CD4-positive, alpha-beta T cell treated with Interleukin-6 at 100 ng/mL for 8 hours (primary cell): ENCODE measurements at regions not wholly inside any gene's neighbourhood (a gene's known extent, or its start where the extent isn't known, plus 50 kb on each side); places are given as distances from the start of the nearest gene placed in this dataset.

Source experiments
- DNase-seq: peaks from one replicate; pipeline ENCODE4 v3.0.0-alpha.2; 2020; ENCODE audit warnings: mixed read lengths, low spot score

DNA sequence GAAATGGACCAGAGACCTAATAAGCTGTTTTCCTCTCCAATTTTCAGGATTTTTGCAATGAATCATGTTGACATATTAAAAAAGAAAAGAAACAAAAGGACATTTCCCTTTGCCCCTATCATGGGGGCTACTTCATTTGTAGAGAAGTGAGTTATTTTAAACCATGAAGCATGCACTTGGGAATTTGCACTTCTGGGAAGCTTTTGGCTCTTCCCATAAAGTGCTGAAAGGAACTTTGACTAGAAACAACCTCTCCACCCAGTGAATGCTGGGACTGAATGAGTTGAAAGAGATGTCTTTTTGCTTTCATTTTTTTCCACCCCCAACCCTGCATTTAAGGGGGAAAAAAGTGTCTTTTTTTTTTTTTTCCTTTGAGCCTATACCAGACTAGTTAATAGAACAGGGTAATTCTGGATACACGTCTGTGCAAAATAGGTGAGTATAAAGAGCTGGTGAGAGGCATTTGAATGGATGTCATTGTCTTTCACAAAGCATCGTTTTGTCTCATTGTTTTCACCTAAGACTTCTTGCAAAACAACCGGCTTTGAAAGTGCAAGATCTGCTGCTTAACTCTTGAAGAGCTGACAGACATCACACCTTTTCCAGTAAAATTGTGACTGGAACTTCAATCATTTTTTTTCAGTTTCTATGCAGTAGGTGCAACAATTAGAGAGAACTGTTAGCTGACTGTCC, 138.7 kb upstream of the BACH2 start:
- DNase-seq = no peak

DNA sequence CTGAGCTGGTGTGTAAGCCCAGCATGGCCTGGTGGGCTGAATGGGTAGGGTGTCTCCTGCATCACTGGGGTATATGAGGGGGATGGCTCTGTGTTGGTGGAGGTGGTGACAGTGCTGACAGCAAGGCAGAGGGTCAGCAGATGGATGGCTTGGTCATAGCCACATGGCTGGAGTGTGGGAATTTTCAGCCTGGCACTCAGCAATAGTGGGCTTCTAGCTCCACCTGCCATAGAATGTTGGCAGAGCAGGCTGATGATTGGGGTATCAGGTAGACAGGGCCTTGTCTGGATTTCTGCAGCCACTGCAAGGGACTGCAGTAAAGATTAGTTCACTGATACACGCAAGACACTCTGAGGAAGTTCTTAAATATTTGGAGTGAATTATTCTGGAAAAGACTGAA, 137.5 kb upstream of the BACH2 start:
- DNase-seq = no peak

DNA sequence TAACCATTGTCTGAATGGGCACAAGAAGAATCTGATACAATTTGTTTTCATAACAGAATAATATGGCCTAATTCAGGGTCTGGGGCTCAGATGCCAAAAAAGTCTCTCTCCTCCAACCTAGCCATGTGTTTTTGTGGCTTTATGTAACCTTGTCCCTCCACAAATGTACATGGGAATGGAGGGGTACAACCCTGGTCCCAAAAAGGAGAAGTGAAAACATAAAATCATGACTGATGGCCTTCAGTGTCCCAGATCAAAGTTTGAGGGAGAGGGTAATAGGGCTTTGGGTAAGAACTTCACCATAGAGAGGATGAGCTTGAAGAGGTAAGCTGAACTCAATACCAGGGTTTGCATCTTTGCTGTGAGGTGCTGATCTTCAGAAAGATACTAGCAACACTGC, 136.3 kb upstream of the BACH2 start:
- no peak for DNase-seq

DNA sequence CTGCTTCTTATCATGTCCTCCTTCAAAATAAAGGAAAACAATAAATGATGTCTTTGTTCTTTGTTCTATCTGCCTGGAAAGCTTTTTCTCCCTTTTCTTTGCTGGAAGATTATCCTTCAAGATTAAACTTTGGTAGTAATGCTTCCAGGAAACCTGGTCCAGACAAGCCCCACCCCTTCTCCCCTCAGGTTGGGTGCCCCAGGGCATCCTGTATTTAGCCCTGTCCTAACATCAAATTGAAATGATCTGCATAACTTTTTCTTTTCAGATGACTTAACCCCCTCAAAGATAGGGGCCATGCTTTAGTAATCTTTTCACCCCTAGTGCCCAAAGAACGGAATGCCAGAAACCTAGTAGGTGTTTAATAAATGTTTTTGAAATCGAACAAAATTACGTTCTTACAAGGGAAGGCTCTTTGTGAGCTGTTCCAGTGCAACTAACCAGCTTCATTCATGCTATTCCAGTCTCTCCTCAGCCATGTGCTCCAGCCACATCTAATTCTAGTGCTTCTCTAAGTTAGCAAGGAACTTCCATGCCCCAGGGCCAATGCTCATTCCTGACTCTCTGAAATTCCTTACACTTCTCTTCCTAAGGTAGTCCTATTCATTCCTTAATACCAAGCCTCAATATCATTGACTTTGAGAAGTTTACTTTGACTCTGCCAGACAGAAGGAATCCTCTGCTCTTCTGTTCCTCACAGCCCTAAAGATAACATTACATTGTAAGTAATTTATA, 135.6 kb upstream of the BACH2 start:
- no peak for DNase-seq

DNA sequence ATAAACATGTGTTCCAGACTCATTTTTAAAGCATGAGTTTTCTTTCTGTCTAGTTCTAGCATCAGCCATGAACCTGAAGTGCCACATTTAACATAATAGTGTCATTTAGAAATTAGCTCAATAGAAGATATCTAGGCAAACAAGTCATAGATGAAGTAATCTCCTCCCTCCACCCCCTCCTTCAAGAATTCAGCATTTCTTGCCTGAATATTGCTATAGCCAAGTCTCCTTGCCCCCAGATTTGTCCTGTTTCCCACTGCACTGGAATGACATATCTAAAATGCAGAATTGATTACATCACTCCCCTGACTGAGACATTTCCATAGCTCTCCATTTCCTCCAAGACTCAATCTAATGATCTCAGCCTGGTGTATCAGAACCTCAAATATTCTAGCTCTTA, 134.9 kb upstream of the BACH2 start:
- no peak for DNase-seq

DNA sequence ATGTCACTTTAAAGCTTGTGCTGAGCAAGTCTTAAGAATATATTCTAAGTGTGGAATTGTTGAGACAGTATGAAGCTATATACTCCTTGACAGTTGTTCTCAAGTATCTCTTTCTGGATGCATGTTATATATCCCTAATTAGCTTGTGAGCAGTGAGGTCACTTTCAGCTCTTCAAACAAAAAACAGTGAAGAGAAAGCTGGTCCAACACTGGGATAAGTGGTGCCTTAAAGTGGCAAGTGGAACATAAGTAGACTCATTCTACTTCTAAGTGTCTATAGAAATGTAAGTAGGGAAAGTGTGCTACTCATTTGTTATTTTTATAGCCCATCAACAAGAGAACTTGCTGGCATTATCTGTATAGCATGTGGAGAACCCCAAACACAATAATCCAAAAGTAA, 133.1 kb upstream of the BACH2 start:
- DNase-seq = no peak

DNA sequence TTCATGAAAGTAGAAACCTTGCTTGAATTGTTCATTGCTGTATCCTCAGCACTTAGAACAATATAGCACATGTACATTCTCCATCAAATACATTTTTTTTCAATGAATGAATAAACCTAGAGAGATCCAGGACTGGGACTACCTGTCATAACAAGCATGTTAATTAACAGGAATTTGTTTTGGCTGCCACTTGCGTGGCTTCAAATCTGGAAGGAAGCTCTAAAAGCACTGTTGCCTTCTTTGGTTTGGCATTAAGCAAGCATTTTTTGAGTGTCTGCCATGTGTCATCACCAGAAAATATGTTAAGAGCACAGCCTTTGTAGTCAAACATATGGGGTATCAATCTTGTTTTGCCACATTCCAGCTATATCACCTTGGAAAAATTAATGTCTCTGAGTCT, 131.9 kb upstream of the BACH2 start:
- DNase-seq = no peak

DNA sequence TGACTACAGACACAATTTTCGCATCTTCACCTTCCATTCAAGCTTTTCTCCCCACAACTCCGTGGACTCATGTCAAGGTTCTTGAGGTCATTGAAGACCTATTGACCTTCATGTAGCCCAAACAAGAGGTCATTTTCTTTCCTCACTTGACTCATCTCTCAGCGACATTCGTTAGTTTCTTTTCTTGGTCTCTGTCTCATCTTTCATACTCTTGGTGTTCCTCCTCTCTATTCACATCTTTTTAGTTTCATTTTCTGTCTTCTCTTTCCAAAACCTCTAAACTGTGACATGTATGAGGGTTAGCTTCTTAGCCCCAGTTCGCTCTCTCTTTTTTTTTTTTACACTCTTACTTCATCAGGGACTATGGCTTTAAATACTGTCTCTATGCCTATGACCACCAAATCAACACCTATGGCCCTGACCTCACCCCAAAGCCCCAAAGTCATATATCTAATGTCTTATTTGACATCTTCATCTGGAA, 128.6 kb upstream of the BACH2 start:
- peak; percentile 19 for DNase-seq

DNA sequence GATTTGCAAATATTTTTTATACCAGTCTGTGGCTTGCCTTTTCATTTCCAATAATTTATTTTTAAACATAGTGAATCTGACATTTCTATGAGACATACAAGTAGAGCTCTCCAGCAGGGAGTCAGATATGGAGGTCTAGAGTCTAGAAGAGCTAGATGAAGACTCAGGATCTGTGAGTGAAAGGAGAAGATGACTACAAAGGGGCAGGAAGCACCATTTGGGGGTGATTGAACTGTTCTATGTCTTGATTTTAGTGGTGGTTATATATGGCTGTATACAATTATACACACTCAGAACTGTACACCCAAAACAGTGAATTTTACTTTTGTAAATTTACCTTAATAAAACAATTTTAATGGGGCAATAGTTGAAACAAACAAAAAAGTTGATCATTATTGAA, 127.9 kb upstream of the BACH2 start:
- no peak for DNase-seq

DNA sequence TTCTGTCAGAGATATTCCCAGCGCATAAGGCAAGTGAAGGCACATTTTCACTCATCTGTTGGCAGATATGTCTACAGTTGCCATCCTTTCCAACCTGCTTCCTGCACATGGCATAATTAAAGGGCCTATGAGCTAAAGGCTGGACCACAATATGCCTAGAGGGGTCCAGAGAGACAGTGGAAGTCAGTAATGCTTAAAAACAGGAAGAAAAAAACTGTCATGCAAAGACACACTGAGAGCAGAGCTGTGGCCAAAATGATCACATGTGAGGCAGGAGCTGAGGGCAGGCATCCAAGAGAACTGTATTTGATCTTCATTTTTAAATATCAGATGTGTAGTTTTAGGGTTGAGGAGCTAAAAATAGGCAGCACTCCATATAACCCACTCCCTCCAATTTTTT, 125.0 kb upstream of the BACH2 start:
- no peak for DNase-seq

DNA sequence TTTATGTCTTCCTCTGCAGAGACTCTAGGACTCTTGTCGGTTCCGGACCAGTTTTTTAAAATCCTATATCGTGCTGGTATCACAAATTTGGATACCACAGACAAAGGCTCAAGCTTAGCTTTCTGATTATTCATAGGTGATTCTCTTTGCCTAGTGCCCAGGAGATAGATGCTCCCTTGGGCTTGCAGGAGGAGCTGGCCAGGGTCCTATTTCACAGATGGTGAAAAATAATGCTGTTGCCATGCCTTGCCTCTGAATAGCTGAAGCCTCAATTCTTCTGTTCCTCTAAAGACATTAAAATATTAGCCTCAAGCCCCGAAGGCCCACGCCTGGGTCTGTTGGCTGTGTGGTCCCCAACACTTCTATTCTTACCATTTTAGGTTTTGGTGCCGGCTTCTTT, 123.9 kb upstream of the BACH2 start:
- no peak for DNase-seq

DNA sequence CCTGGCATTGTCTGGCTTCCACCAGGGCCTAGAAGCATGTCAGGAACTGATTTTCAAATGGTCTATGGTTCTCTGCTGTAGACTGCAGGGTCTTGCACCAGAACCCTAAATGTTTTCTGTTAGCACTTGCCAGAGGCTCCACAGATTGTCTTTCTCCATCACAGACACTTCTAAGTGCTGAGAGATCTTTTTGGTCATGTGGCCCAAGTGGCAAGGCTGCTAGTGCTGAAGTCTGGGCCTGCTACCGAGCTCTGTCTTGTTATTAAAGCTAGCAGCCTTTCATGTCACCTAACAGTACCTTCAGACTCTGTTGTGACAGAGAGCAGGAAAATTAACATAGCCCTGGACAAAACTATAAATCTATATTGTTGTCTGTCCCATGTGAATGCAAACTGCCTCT, 120.7 kb upstream of the BACH2 start:
- DNase-seq = no peak

DNA sequence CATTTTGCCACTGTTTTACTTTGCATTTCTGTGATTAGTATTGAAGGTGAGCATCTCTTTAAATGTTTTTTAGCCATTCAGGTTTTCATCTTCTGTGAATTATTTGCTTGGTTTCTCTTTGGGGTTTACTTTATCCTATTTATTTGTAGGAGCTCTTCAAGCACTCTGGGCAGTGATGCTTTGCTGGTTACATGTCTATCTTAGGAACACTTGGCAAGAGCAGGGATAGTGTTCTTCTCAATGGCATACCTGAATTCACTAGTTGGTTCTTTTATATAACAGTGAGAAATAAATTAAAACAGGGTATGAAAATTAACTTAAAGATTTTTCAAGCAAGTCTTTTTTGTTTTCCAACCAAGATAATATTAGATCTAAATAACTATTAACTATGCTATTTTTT, 119.7 kb upstream of the BACH2 start:
- DNase-seq = no peak

DNA sequence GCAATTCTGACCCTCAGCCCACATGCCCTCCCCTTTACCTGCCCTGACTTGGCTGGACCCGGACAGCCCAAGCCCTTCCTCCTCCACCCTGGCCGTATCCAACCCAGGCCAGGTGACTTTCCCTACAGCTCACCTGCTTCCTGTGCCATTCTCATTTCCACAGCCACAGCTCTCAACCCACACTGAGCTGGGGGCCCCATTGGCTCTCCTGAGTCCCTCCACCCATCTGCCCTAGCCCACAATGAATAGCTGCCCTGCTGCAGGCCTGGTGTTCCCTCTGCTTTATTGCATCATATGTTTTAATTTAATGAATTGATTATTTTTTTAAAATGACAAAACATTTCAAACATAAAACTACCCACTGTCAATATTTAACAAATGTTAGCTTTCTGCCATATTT, 118.5 kb upstream of the BACH2 start:
- no peak for DNase-seq

DNA sequence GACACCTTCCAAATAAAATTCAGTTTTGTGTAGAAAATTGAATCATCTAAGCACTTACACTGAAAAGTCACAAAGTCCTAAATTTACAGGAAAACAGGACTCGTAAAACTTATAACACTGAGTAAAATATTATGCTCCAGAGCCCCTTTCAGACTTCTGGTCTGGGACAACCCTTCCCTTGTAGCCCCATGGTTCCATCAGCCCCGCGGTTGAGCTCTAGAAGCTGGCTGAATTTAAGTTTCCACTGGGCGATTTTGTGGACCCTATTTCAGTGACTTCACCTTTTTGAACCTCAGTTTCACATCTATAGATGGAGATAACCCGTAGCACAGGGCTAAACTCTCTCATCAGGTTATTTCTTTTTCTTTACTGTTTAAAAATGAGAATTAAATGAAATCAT, 117.7 kb upstream of the BACH2 start:
- no peak for DNase-seq

DNA sequence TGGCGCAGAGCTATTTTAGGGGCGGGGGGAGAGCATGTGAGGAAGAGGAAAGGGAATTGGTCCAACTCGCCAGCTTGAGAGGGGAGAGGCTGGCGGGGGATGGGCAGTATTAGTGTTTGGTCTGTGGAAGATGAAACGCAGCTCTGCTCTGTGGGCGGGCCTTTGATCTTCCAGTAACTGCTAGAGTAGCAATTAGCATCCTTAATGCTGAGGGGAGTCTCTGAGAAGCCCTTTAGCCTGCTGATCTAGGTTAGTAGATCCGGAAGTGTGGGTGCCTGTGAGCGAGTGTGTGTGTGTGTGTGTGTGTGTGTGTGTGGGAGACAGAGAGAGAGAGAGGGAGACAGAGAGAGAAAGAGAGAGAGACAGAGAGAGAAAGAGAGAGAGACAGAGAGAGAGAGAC, 117.2 kb upstream of the BACH2 start:
- peak; percentile 84 for DNase-seq

DNA sequence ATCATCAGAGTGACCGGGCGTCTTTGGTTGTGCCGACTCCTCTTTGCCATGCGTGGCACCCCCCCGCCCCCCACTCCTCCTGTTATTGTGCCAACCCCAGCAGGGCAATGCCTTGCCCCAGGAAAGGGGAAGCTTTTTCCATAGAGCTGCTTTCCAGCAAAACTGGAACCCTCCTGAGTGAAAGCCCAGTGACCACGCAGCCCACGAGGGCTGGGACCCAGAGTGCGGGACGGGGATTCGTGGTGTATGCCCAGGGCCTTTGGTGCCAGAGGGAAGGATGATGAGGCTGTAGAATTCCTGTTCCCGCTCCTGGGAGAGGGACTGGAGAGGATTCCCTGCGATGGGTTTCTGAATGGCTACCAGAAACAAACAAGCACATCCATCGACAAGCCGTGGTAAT, 116.8 kb upstream of the BACH2 start:
- no peak for DNase-seq

DNA sequence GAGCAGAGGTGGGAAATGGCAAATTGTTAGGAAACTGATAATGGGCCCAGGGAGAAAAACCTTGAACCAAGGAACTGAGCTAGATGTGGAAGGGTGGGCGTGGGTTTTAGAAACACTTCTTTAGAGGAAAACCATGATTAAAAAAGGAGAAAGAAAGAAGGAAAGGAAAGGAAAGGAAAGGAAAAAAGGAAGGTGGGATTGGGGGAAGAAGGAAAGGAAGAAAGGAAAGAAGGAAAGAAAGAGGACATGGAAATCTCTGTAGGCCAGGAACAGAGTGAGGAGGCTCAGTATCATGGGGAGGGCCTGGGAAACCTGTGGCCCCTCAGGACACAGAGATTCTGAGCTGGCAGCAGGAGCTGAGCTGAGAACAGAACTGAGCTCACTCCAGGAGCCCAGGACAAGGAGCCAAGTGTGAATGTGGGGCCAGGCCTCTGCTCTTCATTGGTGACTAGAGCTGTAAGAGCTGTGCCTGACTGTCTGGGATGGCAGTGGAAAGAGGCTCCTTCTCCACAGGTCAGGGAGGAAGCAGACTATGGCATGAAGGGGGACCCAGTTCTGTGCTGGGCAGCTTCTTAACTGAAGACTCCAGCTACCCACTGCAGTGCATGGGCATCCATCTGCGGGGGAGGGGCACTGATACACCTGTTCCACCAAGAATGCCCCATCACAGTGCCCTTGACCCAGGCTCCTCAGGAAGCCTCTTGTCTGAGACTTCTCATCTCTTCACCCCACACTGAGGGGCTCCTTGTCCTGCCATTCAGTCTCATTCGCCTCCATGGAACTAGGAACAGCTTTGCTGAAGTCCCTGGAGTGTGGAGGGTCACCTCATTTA, 116.1 kb upstream of the BACH2 start:
- DNase-seq = no peak

DNA sequence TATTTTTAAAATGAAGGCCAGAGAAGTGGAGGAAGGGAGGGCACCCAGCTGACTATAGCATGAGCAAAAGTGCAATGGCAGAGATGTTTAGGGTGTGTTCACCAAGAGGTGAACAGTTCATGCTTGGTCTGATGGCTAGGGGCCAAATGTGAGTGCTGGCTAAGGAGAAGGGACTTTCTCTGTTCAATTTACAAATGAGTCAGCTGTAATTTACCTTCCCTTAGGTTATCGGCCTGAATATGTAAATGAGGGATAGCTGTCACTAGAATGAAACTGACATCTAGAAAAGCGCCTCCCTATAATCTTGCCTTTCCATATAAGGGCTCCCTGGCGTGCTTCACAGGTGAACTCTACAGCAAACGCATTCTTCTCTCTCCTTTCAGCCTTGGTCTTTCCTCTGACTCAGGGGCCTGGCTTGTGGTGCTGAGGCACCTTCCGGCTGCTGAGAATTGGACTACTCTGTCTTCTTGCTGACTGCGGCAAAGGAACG, 114.7 kb upstream of the BACH2 start:
- DNase-seq = peak; percentile 71

DNA sequence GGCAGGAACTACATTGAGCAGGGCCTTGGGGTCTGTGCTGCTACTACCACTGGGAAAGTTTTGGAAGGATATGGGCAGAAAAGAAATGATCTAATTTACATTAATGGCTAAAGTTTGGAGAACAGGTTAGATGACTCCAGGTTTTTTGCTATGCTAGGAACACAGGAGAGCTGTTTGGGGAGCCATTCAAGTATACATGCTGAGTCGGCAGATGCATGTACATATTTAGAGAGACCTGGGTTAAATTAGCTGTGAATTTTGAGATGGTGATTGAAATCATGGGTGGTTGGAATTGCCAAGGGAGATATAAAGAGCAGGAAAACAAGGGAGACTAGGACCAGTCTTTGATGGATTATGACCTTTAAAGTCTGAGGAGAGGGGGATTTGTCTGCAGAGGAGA, 113.1 kb upstream of the BACH2 start:
- DNase-seq = no peak

DNA sequence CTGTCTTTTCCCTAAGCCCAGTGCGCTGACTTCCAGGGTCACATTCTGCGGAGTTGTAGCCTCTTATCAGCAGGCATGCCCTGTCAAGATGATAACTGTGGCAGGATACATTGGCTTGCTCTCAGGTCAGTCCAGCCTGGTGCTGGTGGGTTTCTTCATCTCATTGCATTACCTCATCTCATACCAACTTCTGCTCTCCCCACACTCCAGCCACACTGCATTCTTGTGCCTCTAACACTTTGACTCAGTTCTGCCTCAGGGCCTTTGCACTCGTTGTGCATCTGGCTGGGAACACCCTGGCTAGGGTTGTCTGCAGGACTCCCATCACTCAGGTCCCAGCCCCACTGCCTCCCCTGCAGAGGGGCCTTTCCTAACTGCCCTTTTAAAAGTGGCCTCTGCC, 110.3 kb upstream of the BACH2 start:
- no peak for DNase-seq

DNA sequence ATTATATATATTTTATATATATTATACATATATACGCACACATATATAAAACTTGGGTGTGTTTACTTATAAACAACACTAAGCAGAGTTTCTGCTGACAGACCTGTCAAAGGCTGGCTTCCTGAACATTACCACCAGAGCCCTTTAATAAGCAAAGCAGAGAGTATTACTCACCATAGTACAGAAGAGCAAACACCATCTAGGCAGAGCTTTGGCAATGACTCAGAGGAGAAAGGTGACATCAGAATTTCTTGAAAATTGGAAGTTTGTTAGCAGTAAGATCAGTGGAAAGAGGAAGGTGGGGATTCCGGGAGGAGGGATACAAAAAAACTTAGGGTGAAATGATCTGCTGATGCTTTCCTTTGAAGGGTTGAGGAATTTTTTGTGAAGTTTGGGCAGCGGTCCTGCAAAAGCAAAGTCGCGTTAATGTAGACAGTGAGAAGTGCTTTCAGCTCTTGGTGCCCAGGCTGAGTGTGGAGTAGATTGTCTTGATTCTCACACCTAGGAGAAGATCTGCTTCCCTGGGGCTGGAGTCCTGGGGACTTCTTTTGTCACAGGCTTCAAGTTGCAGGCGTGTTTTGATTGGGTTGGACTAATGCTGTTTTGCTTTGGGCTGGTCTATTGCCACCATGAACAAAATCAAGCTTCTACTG, 109.6 kb upstream of the BACH2 start:
- peak; percentile 36 for DNase-seq
